ENCODE measurements at regions not wholly inside any gene's neighbourhood (a gene's known extent, or its start where the extent isn't known, plus 50 kb on each side); places are given as distances from the start of the nearest gene placed in this dataset.

DNA sequence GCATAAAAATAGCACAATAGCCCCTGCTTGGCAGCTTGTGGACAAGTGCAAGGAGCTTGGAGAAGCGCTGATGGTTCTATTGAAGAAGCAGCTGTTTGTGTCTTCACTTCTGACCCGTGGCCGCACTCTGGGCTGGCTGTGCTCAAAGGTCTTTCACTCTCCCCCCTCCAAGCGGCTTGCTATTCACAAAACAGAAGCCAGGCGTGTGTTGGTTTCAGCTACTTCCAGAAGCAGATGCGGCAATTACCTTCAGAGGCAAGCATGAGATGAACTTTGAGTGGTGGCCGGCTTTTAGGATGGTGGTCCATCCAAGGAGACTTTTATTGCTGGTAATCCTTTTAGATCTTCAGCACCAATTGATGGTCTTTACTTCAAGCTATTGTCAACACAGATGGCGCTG, 188.5 kb upstream of the ARGLU1 start:
- no peaks in the 10 kb centered on the region for H3K9me2 ChIP-seq (ENCODE audit: insufficient read depth, low read length)
- H4K20me1 ChIP-seq (ENCODE audit: insufficient read depth) = no peaks in the 10 kb centered on the region
- no peak overlapping the region for H3K4me2 ChIP-seq (ENCODE audit: low read length)
- no peaks in the 10 kb centered on the region for H3K27me3 ChIP-seq (ENCODE audit: insufficient read depth, low read depth, low read length)
- no peak overlapping the region for H3K27ac ChIP-seq (ENCODE audit: low read length)
- no peak overlapping the region for H3K9ac ChIP-seq (ENCODE audit: low read length)
- no peak overlapping the region for H2AFZ ChIP-seq (ENCODE audit: low read depth, low read length)
- no peaks in the 10 kb centered on the region for H3K9me3 ChIP-seq (ENCODE audit: low read length)
- no peaks in the 10 kb centered on the region for H3K79me2 ChIP-seq (replicated peaks; ENCODE audit: insufficient read depth, low read length)
- TF ChIP-seq SMC3 (conservative IDR thresholded peaks at IDR 0.05; ENCODE audit: poor library complexity) (no peak), POLR2AphosphoS5 (IDR thresholded peaks at IDR 0.05) (no peak), MXI1 (conservative IDR thresholded peaks at IDR 0.05; ENCODE audit: poor library complexity, severe bottlenecking) (no peak), EP300 (conservative IDR thresholded peaks at IDR 0.05; ENCODE audit: poor library complexity, severe bottlenecking) (no peak), EZH2 (IDR thresholded peaks at IDR 0.05; ENCODE audit: borderline replicate concordance, insufficient read depth, low read length, poor library complexity, severe bottlenecking) (no peak), TAF1 (IDR thresholded peaks at IDR 0.05; ENCODE audit: low read depth) (no peak)
- TF ChIP-seq, protein P1, sequence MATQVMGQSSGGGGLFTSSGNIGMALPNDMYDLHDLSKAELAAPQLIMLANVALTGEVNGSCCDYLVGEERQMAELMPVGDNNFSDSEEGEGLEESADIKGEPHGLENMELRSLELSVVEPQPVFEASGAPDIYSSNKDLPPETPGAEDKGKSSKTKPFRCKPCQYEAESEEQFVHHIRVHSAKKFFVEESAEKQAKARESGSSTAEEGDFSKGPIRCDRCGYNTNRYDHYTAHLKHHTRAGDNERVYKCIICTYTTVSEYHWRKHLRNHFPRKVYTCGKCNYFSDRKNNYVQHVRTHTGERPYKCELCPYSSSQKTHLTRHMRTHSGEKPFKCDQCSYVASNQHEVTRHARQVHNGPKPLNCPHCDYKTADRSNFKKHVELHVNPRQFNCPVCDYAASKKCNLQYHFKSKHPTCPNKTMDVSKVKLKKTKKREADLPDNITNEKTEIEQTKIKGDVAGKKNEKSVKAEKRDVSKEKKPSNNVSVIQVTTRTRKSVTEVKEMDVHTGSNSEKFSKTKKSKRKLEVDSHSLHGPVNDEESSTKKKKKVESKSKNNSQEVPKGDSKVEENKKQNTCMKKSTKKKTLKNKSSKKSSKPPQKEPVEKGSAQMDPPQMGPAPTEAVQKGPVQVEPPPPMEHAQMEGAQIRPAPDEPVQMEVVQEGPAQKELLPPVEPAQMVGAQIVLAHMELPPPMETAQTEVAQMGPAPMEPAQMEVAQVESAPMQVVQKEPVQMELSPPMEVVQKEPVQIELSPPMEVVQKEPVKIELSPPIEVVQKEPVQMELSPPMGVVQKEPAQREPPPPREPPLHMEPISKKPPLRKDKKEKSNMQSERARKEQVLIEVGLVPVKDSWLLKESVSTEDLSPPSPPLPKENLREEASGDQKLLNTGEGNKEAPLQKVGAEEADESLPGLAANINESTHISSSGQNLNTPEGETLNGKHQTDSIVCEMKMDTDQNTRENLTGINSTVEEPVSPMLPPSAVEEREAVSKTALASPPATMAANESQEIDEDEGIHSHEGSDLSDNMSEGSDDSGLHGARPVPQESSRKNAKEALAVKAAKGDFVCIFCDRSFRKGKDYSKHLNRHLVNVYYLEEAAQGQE (IDR thresholded peaks at IDR 0.05; ENCODE audit: borderline replicate concordance) = no peak
- TF ChIP-seq, protein P2, sequence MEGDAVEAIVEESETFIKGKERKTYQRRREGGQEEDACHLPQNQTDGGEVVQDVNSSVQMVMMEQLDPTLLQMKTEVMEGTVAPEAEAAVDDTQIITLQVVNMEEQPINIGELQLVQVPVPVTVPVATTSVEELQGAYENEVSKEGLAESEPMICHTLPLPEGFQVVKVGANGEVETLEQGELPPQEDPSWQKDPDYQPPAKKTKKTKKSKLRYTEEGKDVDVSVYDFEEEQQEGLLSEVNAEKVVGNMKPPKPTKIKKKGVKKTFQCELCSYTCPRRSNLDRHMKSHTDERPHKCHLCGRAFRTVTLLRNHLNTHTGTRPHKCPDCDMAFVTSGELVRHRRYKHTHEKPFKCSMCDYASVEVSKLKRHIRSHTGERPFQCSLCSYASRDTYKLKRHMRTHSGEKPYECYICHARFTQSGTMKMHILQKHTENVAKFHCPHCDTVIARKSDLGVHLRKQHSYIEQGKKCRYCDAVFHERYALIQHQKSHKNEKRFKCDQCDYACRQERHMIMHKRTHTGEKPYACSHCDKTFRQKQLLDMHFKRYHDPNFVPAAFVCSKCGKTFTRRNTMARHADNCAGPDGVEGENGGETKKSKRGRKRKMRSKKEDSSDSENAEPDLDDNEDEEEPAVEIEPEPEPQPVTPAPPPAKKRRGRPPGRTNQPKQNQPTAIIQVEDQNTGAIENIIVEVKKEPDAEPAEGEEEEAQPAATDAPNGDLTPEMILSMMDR (IDR thresholded peaks at IDR 0.05; ENCODE audit: poor library complexity, severe bottlenecking) = no peak
- H3K36me3 ChIP-seq (ENCODE audit: insufficient read depth, low read length) = no peaks in the 10 kb centered on the region
- H3F3A ChIP-seq (ENCODE audit: insufficient read depth, low read length, poor library complexity, severe bottlenecking) = no peaks in the 10 kb centered on the region
- no peak overlapping the region for H3K4me3 ChIP-seq (ENCODE audit: low read length)

DNA sequence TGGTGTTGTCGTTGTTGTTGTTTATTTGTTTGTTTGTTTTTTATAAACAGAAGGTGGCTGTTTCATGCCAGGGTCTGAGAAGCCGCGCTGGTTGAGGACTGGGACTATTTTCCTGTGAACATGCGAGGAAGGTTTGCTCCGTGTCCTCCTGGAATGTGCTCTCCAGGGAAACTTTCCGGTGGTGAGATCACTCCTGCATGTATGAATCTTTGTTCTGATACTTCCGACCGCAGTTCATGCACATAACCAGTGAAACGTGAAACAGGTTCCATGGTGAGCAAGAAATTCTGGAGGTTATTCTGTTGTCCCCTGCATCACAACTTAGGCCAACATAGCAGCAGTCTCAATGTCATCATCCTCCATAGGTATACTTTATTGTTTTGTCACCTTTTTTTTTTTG, 187.6 kb upstream of the ARGLU1 start:
- H3K36me3 ChIP-seq (ENCODE audit: insufficient read depth, low read length) = no peaks in the 10 kb centered on the region
- H4K20me1 ChIP-seq (ENCODE audit: insufficient read depth) = no peaks in the 10 kb centered on the region
- H3K9me2 ChIP-seq (ENCODE audit: insufficient read depth, low read length) = no peaks in the 10 kb centered on the region
- no peak overlapping the region for H3K4me3 ChIP-seq (ENCODE audit: low read length)
- H3K27me3 ChIP-seq (ENCODE audit: insufficient read depth, low read depth, low read length) = no peaks in the 10 kb centered on the region
- no peaks in the 10 kb centered on the region for H3F3A ChIP-seq (ENCODE audit: insufficient read depth, low read length, poor library complexity, severe bottlenecking)
- H3K79me2 ChIP-seq (replicated peaks; ENCODE audit: insufficient read depth, low read length) = no peaks in the 10 kb centered on the region
- H2AFZ ChIP-seq (ENCODE audit: low read depth, low read length) = no peak overlapping the region
- H3K9me3 ChIP-seq (ENCODE audit: low read length) = no peaks in the 10 kb centered on the region
- no peak for TF ChIP-seq POLR2AphosphoS5 (IDR thresholded peaks at IDR 0.05)
- TF ChIP-seq, protein P1 (IDR thresholded peaks at IDR 0.05; ENCODE audit: borderline replicate concordance) = no peak
- TF ChIP-seq TAF1 (IDR thresholded peaks at IDR 0.05; ENCODE audit: low read depth) = no peak
- TF ChIP-seq RAD21 (conservative IDR thresholded peaks at IDR 0.05) = no peak
- no peak for TF ChIP-seq EP300 (conservative IDR thresholded peaks at IDR 0.05; ENCODE audit: poor library complexity, severe bottlenecking)
- no peak for TF ChIP-seq EZH2 (IDR thresholded peaks at IDR 0.05; ENCODE audit: borderline replicate concordance, insufficient read depth, low read length, poor library complexity, severe bottlenecking)
- TF ChIP-seq SMC3 (conservative IDR thresholded peaks at IDR 0.05; ENCODE audit: poor library complexity) = no peak
- H3K9ac ChIP-seq (ENCODE audit: low read length) = no peak overlapping the region
- no peak overlapping the region for H3K27ac ChIP-seq (ENCODE audit: low read length)
- no peak overlapping the region for H3K4me2 ChIP-seq (ENCODE audit: low read length)

Data from neural cell (in vitro differentiated cells).